ENCODE measurements at regions not wholly inside any gene's neighbourhood (a gene's known extent, or its start where the extent isn't known, plus 50 kb on each side); places are given as distances from the start of the nearest gene placed in this dataset.

GRCh38 chr3:10558736-10559135 lies 53.4 kb upstream of the ATP2B2 start:
- TF ChIP-seq RAD21 (IDR thresholded peaks at IDR 0.05; ENCODE audit: low read depth) (no peak), NFIC (IDR thresholded peaks at IDR 0.05) (no peak), MAX (IDR thresholded peaks at IDR 0.05) (no peak), TAF1 (IDR thresholded peaks at IDR 0.05; ENCODE audit: low read depth) (no peak), EGR1 (IDR thresholded peaks at IDR 0.05) (no peak), CEBPB (IDR thresholded peaks at IDR 0.05) (no peak)
